GM12892 (cell line): ENCODE measurements at regions not wholly inside any gene's neighbourhood (a gene's known extent, or its start where the extent isn't known, plus 50 kb on each side); places are given as distances from the start of the nearest gene placed in this dataset.

Source experiments
- POLR2A ChIP-seq: IDR thresholded peaks from 2 replicates; pipeline ENCODE4 v1.6.1; 2011; ENCODE audit warnings: low read depth, low read length, control low read depth
- POLR2AphosphoS5 ChIP-seq: IDR thresholded peaks from 2 replicates; pipeline ENCODE4 v1.6.1; 2011; ENCODE audit warnings: low read depth, low read length, control low read depth
- TAF1 ChIP-seq: IDR thresholded peaks from 2 replicates; pipeline ENCODE4 v1.6.1; 2011; ENCODE audit warnings: low read depth, mild to moderate bottlenecking, control low read depth, low read length, borderline replicate concordance

- TF ChIP-seq POLR2A (no peak), TAF1 (no peak), POLR2AphosphoS5 (no peak)
These were observed 455.5 kb downstream of the SOX9 start for GRCh38 chr17:72576289-72576759.
